ENCODE measurements at regions not wholly inside any gene's neighbourhood (a gene's known extent, or its start where the extent isn't known, plus 50 kb on each side); places are given as distances from the start of the nearest gene placed in this dataset.

- Histone ChIP-seq H3K4me3 (ENCODE audit: low read length) (no peak overlapping the region), H3K9ac (ENCODE audit: extremely low read depth, low read length, poor library complexity, severe bottlenecking) (no peak overlapping the region), H3K36me3 (ENCODE audit: control insufficient read depth, insufficient read depth, low read length) (no peaks in the 10 kb centered on the region), H3K27me3 (ENCODE audit: control insufficient read depth, insufficient read depth, low read length, poor library complexity, severe bottlenecking) (no peaks in the 10 kb centered on the region), H3K27ac (ENCODE audit: low read depth, low read length) (no peak overlapping the region), H3K4me1 (ENCODE audit: control insufficient read depth, insufficient read depth, low read length) (no peaks in the 10 kb centered on the region), H3K9me3 (ENCODE audit: control insufficient read depth, low read length) (no peaks in the 10 kb centered on the region)
- Mint-ChIP-seq H3K4me1 (peaks cover 26% of the 10 kb centered on the region), H3K27me3 (ENCODE audit: insufficient read depth) (no peaks in the 10 kb centered on the region), H3K27ac (no peak overlapping the region), H3K36me3 (ENCODE audit: low read depth) (no peaks in the 10 kb centered on the region), H3K4me3 (no peak overlapping the region), H3K9me3 (peaks cover 7% of the 10 kb centered on the region)
- DNase-seq = no peak
- WGBS, 2 experiments (ENCODE audit: insufficient coverage in 1 of 2, insufficient read length in 1 of 2) = 80 to 100% methylated on average over 2 to 3 of the region's 3 CpGs
- TF ChIP-seq, protein P1, sequence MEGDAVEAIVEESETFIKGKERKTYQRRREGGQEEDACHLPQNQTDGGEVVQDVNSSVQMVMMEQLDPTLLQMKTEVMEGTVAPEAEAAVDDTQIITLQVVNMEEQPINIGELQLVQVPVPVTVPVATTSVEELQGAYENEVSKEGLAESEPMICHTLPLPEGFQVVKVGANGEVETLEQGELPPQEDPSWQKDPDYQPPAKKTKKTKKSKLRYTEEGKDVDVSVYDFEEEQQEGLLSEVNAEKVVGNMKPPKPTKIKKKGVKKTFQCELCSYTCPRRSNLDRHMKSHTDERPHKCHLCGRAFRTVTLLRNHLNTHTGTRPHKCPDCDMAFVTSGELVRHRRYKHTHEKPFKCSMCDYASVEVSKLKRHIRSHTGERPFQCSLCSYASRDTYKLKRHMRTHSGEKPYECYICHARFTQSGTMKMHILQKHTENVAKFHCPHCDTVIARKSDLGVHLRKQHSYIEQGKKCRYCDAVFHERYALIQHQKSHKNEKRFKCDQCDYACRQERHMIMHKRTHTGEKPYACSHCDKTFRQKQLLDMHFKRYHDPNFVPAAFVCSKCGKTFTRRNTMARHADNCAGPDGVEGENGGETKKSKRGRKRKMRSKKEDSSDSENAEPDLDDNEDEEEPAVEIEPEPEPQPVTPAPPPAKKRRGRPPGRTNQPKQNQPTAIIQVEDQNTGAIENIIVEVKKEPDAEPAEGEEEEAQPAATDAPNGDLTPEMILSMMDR (conservative IDR thresholded peaks at IDR 0.05) = no peak
Measured at GRCh38 chr21:28790335-28790734, 202.3 kb downstream of the LTN1 start.

- 90 to 91% methylated on average over 3 of the region's 3 CpGs for WGBS, 2 experiments (ENCODE audit: insufficient coverage in 1 of 2, insufficient read length in 1 of 2)
- H3K27ac ChIP-seq (ENCODE audit: low read depth, low read length) = no peak overlapping the region
- no peak for DNase-seq
- peaks cover 2% of the 10 kb centered on the region for H3K27me3 Mint-ChIP-seq (ENCODE audit: insufficient read depth)
- no peak overlapping the region for H3K4me3 ChIP-seq (ENCODE audit: low read length)
- TF ChIP-seq, protein P1 (conservative IDR thresholded peaks at IDR 0.05) = no peak
- H3K27ac Mint-ChIP-seq = no peak overlapping the region
- peaks cover 14% of the 10 kb centered on the region for H3K9me3 Mint-ChIP-seq
- no peaks in the 10 kb centered on the region for H3K27me3 ChIP-seq (ENCODE audit: control insufficient read depth, insufficient read depth, low read length, poor library complexity, severe bottlenecking)
- H3K4me1 Mint-ChIP-seq = peaks cover 21% of the 10 kb centered on the region
- H3K9me3 ChIP-seq (ENCODE audit: control insufficient read depth, low read length) = no peaks in the 10 kb centered on the region
- no peaks in the 10 kb centered on the region for H3K4me1 ChIP-seq (ENCODE audit: control insufficient read depth, insufficient read depth, low read length)
- no peak overlapping the region for H3K9ac ChIP-seq (ENCODE audit: extremely low read depth, low read length, poor library complexity, severe bottlenecking)
- H3K36me3 Mint-ChIP-seq (ENCODE audit: low read depth) = no peaks in the 10 kb centered on the region
- H3K36me3 ChIP-seq (ENCODE audit: control insufficient read depth, insufficient read depth, low read length) = no peaks in the 10 kb centered on the region
- no peak overlapping the region for H3K4me3 Mint-ChIP-seq
Measured at GRCh38 chr21:28789523-28789922, 203.2 kb downstream of the LTN1 start.

GRCh38 chr21:28788030-28788429, 204.6 kb downstream of the LTN1 start:
- H3K27ac Mint-ChIP-seq = no peak overlapping the region
- H3K4me3 ChIP-seq (ENCODE audit: low read length) = no peak overlapping the region
- TF ChIP-seq, protein P1 (conservative IDR thresholded peaks at IDR 0.05) = no peak
- H3K36me3 Mint-ChIP-seq (ENCODE audit: low read depth) = no peaks in the 10 kb centered on the region
- H3K27ac ChIP-seq (ENCODE audit: low read depth, low read length) = no peak overlapping the region
- no peak for DNase-seq
- WGBS, 2 experiments (ENCODE audit: insufficient coverage in 1 of 2, insufficient read length in 1 of 2) = no CpG with 5 or more reads among the region's 6 CpGs
- no peaks in the 10 kb centered on the region for H3K4me1 ChIP-seq (ENCODE audit: control insufficient read depth, insufficient read depth, low read length)
- H3K9me3 ChIP-seq (ENCODE audit: control insufficient read depth, low read length) = peaks cover 7% of the 10 kb centered on the region
- no peaks in the 10 kb centered on the region for H3K27me3 ChIP-seq (ENCODE audit: control insufficient read depth, insufficient read depth, low read length, poor library complexity, severe bottlenecking)
- peaks cover 18% of the 10 kb centered on the region for H3K4me1 Mint-ChIP-seq
- no peak overlapping the region for H3K4me3 Mint-ChIP-seq
- H3K9me3 Mint-ChIP-seq = peaks cover 23% of the 10 kb centered on the region
- no peak overlapping the region for H3K9ac ChIP-seq (ENCODE audit: extremely low read depth, low read length, poor library complexity, severe bottlenecking)
- H3K36me3 ChIP-seq (ENCODE audit: control insufficient read depth, insufficient read depth, low read length) = no peaks in the 10 kb centered on the region
- peaks cover 2% of the 10 kb centered on the region for H3K27me3 Mint-ChIP-seq (ENCODE audit: insufficient read depth)

All from endodermal cell (in vitro differentiated cells).